GM13977 (cell line): ENCODE measurements at regions not wholly inside any gene's neighbourhood (a gene's known extent, or its start where the extent isn't known, plus 50 kb on each side); places are given as distances from the start of the nearest gene placed in this dataset.
"Not testable (repeated sequence)": the region's sequence is repeated elsewhere in the genome, so short reads cannot be mapped to it uniquely, and the experiment has no call there.

Experiments
- DNase-seq: peaks from one replicate; pipeline ENCODE4 v3.0.0; 2012; ENCODE audit warnings: low spot score
- CTCF ChIP-seq: IDR thresholded peaks from 2 replicates; pipeline ENCODE4 v1.5.1; 2012; ENCODE audit warnings: mild to moderate bottlenecking, control low read depth; ENCODE audit not compliant: insufficient read depth; ENCODE audit errors: extremely low read depth, missing control alignments
- in situ Hi-C: fragments of 300-500 bp; cut with MboI; formaldehyde crosslinking; loops from one replicate; pipeline ENCODE4 v1.12.0; 2022; ENCODE audit warnings: low sequenced_read_pairs, low pct_unique_long_range_greater_than_20kb, mixed read lengths, inconsistent platforms; ENCODE audit not compliant: unreplicated experiment

DNA sequence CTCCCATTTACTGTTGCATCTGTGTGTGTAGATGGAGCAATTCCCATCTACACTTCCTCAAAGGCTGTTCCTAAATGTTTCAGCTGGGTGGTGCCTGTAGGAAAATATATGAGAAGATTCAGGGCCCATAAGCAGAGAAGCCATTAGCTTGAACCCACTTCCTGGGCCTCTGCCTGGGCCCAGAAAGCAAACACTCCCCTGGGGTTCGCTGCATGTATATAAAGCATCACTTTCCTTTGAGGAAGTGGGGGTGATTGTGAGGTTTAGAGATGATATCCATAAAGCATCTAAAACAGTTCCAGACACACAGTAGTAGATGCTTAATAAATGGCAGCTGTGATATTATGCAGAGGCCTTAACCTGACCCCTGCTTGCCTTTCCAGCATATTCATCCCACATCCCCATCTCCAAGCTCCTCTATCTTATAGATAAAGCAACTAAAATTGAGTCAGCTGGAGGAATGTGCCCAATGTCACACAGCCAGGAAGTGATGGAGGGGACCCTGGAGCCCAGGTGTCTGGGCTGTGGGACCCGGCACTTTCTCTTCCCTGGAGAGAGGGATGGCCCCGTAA lies 280.0 kb upstream of the CRY1 start:
- no peak for TF ChIP-seq CTCF
- in situ Hi-C loops, result no loop called here
- no peak for DNase-seq

- TF ChIP-seq CTCF, result no peak
- DNase-seq, result no peak
- in situ Hi-C loops, result no loop called here
These were observed 281.0 kb upstream of the CRY1 start for GRCh38 chr12:107374161-107374840.

DNA sequence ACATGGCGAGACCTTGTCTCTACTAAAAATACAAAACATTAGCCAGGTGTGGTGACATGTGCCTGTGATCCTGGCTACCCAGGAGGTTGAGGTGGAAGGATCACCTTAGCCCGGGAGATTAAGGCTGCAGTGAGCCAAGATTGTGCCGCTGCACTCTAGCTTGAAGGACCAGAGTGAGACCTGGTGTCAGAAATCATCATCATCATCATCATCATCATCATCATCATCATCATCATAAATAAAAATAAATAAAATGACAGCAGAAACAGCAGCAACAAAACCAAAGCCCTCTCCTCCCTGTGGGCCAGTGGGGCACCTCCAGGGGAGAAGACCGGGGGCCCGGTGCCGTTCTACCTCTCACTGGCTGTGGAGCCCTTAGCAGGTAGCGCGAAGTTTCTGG lies 281.9 kb upstream of the CRY1 start:
- in situ Hi-C loops, result no loop called here
- DNase-seq, result no peak
- TF ChIP-seq CTCF, result no peak

DNA sequence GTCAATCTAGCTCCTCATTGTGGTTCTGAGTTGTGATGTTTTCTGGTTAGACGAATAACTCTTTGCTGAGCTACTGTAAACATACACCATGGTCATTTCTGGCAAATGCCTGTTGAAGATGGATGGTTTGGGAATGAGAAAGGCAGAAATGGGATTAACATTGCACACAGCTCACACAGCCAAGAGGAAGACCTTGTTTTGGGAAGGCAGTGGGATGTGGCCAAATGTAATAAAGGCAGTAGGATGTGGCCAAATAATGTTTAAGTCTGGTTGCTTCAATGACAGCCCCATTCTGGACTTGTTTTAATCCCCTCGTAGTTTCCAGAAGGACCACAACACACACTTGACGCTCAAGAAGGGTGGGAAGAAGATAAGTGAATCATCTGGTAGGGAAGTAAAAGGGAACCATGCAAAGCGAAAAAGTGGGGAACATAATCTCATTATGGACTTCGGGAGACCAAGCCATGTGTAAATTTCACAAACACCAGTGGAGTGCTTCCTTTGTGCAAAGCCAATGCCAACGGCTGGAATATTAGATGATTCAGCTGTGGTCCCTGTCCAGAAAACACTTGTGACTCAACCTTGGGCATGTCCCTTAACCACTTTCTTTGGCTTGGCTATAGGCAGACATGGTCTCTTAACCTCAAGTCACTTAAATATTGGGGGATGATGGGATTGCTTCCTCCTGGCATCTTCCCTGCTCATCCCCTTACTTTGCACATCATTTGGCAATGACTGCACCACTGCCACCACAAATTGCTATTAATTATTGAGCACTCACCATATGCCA lies 284.4 kb upstream of the CRY1 start:
- no peak for DNase-seq
- in situ Hi-C loops, result no loop called here
- no peak for TF ChIP-seq CTCF

DNA sequence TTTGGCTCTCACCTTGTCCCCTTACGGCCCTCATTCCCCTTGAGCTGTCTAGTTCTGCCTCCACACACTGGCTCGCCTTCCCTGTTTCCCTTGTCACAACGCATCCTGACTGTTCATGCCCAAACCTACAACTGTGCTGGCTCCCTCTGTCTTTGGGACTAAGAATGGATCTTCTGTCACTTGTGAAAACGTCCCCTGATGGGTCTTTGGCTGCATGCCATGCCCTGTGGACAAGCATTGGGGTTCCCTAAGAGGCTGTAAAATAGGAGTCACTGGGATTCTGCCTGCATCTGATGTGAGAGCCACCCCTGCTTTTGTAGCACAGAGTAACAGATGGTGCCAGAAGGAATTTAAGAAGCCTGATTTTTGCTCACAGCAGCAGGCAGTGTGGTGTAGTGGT lies 285.3 kb upstream of the CRY1 start:
- in situ Hi-C loops, result no loop called here
- TF ChIP-seq CTCF, result no peak
- DNase-seq, result no peak

- DNase-seq, in situ Hi-C loops: not testable (repeated sequence)
These were observed 285.9 kb upstream of the CRY1 start for GRCh38 chr12:107379142-107379851.
